ENCODE measurements at regions not wholly inside any gene's neighbourhood (a gene's known extent, or its start where the extent isn't known, plus 50 kb on each side); places are given as distances from the start of the nearest gene placed in this dataset.

GRCh38 chr1:228810878-228811711 lies 75.8 kb downstream of the RHOU start:
- Mint-ChIP-seq H3K4me1 (ENCODE audit: low read depth) (peaks cover 45% of the 10 kb centered on the region), H3K4me3 (peak overlapping the region; percentile 7), H3K9me3 (no peaks in the 10 kb centered on the region), H3K36me3 (ENCODE audit: low read depth) (no peaks in the 10 kb centered on the region), H3K27ac (peak overlapping the region; percentile 77), H3K27me3 (no peaks in the 10 kb centered on the region)
- intact Hi-C loops (cut with micrococcal nuclease): no loop called here

GRCh38 chr1:228811712-228812305 lies 76.5 kb downstream of the RHOU start:
- no peaks in the 10 kb centered on the region for H3K36me3 Mint-ChIP-seq (ENCODE audit: low read depth)
- no peaks in the 10 kb centered on the region for H3K27me3 Mint-ChIP-seq
- no peak overlapping the region for H3K4me3 Mint-ChIP-seq
- H3K27ac Mint-ChIP-seq: peak overlapping the region; percentile 77
- intact Hi-C loops (cut with micrococcal nuclease): no loop called here
- H3K9me3 Mint-ChIP-seq: no peaks in the 10 kb centered on the region
- peaks cover 51% of the 10 kb centered on the region for H3K4me1 Mint-ChIP-seq (ENCODE audit: low read depth)

GRCh38 chr1:228812961-228813360 lies 77.7 kb downstream of the RHOU start:
- intact Hi-C loops (cut with micrococcal nuclease): no loop called here
- H3K4me1 Mint-ChIP-seq (ENCODE audit: low read depth): peaks cover 56% of the 10 kb centered on the region
- no peaks in the 10 kb centered on the region for H3K36me3 Mint-ChIP-seq (ENCODE audit: low read depth)
- no peaks in the 10 kb centered on the region for H3K9me3 Mint-ChIP-seq
- no peaks in the 10 kb centered on the region for H3K27me3 Mint-ChIP-seq
- H3K4me3 Mint-ChIP-seq: no peak overlapping the region
- H3K27ac Mint-ChIP-seq: no peak overlapping the region

GRCh38 chr1:228814176-228814575 lies 78.9 kb downstream of the RHOU start:
- Mint-ChIP-seq H3K4me3 (no peak overlapping the region), H3K27me3 (no peaks in the 10 kb centered on the region), H3K27ac (no peak overlapping the region), H3K9me3 (peaks cover 5% of the 10 kb centered on the region), H3K36me3 (ENCODE audit: low read depth) (no peaks in the 10 kb centered on the region), H3K4me1 (ENCODE audit: low read depth) (peaks cover 56% of the 10 kb centered on the region)
- intact Hi-C loops (cut with micrococcal nuclease): no loop called here

- Mint-ChIP-seq H3K27me3 (no peaks in the 10 kb centered on the region), H3K4me1 (ENCODE audit: low read depth) (peaks cover 27% of the 10 kb centered on the region)
- intact Hi-C loops (cut with micrococcal nuclease): no loop called here
Measured at GRCh38 chr1:228818296-228818695, 83.0 kb downstream of the RHOU start.

GRCh38 chr1:228818928-228819630 lies 83.8 kb downstream of the RHOU start:
- Mint-ChIP-seq H3K36me3 (ENCODE audit: low read depth) (no peaks in the 10 kb centered on the region), H3K9me3 (peaks cover 11% of the 10 kb centered on the region), H3K4me1 (ENCODE audit: low read depth) (peaks cover 27% of the 10 kb centered on the region), H3K4me3 (no peak overlapping the region), H3K27me3 (no peaks in the 10 kb centered on the region), H3K27ac (peak overlapping the region; percentile 16)
- intact Hi-C loops (cut with micrococcal nuclease): no loop called here

More at GRCh38 chr1:228818296-228818695, 83.0 kb downstream of the RHOU start:
- Mint-ChIP-seq H3K27ac (no peak overlapping the region), H3K9me3 (peaks cover 11% of the 10 kb centered on the region), H3K36me3 (ENCODE audit: low read depth) (no peaks in the 10 kb centered on the region), H3K4me3 (no peak overlapping the region)

- H3K9me3 Mint-ChIP-seq: peaks cover 11% of the 10 kb centered on the region
- H3K27ac Mint-ChIP-seq: no peak overlapping the region
- H3K27me3 Mint-ChIP-seq: no peaks in the 10 kb centered on the region
- no peaks in the 10 kb centered on the region for H3K36me3 Mint-ChIP-seq (ENCODE audit: low read depth)
- H3K4me1 Mint-ChIP-seq (ENCODE audit: low read depth): peaks cover 31% of the 10 kb centered on the region
- intact Hi-C loops (cut with micrococcal nuclease): no loop called here
- H3K4me3 Mint-ChIP-seq: no peak overlapping the region
Measured at GRCh38 chr1:228821252-228821651, 86.0 kb downstream of the RHOU start.

- Mint-ChIP-seq H3K4me1 (ENCODE audit: low read depth) (peaks cover 40% of the 10 kb centered on the region), H3K9me3 (peaks cover 11% of the 10 kb centered on the region), H3K4me3 (no peak overlapping the region), H3K27ac (no peak overlapping the region), H3K27me3 (no peaks in the 10 kb centered on the region), H3K36me3 (ENCODE audit: low read depth) (no peaks in the 10 kb centered on the region)
- intact Hi-C loops (cut with micrococcal nuclease): no loop called here
Measured at GRCh38 chr1:228823200-228823599, 87.9 kb downstream of the RHOU start.

GRCh38 chr1:228824366-228824765 lies 89.1 kb downstream of the RHOU start:
- Mint-ChIP-seq H3K27me3 (no peaks in the 10 kb centered on the region), H3K4me3 (no peak overlapping the region), H3K9me3 (peaks cover 4% of the 10 kb centered on the region), H3K36me3 (ENCODE audit: low read depth) (no peaks in the 10 kb centered on the region), H3K4me1 (ENCODE audit: low read depth) (peaks cover 40% of the 10 kb centered on the region), H3K27ac (no peak overlapping the region)
- intact Hi-C loops (cut with micrococcal nuclease): no loop called here

- H3K36me3 Mint-ChIP-seq (ENCODE audit: low read depth): no peaks in the 10 kb centered on the region
Measured at GRCh38 chr1:228825041-228825440, 89.8 kb downstream of the RHOU start.

GRCh38 chr1:228825840-228826484 lies 90.7 kb downstream of the RHOU start:
- H3K4me1 Mint-ChIP-seq (ENCODE audit: low read depth): peaks cover 33% of the 10 kb centered on the region
- H3K9me3 Mint-ChIP-seq: no peaks in the 10 kb centered on the region
- H3K27ac Mint-ChIP-seq: peak overlapping the region; percentile 76
- H3K36me3 Mint-ChIP-seq (ENCODE audit: low read depth): no peaks in the 10 kb centered on the region
- H3K27me3 Mint-ChIP-seq: no peaks in the 10 kb centered on the region
- H3K4me3 Mint-ChIP-seq: no peak overlapping the region
- intact Hi-C loops (cut with micrococcal nuclease): no loop called here

More at GRCh38 chr1:228825041-228825440, 89.8 kb downstream of the RHOU start:
- intact Hi-C loops (cut with micrococcal nuclease): no loop called here
- Mint-ChIP-seq H3K9me3 (no peaks in the 10 kb centered on the region), H3K4me3 (no peak overlapping the region), H3K27me3 (no peaks in the 10 kb centered on the region), H3K27ac (peak overlapping the region; percentile 43), H3K4me1 (ENCODE audit: low read depth) (peaks cover 33% of the 10 kb centered on the region)

GRCh38 chr1:228827019-228827418 lies 91.7 kb downstream of the RHOU start:
- H3K27ac Mint-ChIP-seq: peak overlapping the region; percentile 76

GRCh38 chr1:228828151-228828550 lies 92.9 kb downstream of the RHOU start:
- Mint-ChIP-seq H3K27me3 (no peaks in the 10 kb centered on the region), H3K4me1 (ENCODE audit: low read depth) (peaks cover 33% of the 10 kb centered on the region), H3K27ac (peak overlapping the region; percentile 76), H3K9me3 (no peaks in the 10 kb centered on the region), H3K4me3 (no peak overlapping the region), H3K36me3 (ENCODE audit: low read depth) (no peaks in the 10 kb centered on the region)
- intact Hi-C loops (cut with micrococcal nuclease): no loop called here

More at GRCh38 chr1:228827019-228827418, 91.7 kb downstream of the RHOU start:
- intact Hi-C loops (cut with micrococcal nuclease): no loop called here
- Mint-ChIP-seq H3K36me3 (ENCODE audit: low read depth) (no peaks in the 10 kb centered on the region), H3K4me3 (no peak overlapping the region), H3K4me1 (ENCODE audit: low read depth) (peaks cover 33% of the 10 kb centered on the region), H3K9me3 (no peaks in the 10 kb centered on the region), H3K27me3 (no peaks in the 10 kb centered on the region)
